PC-3 (cell line): ENCODE measurements at regions not wholly inside any gene's neighbourhood (a gene's known extent, or its start where the extent isn't known, plus 50 kb on each side); places are given as distances from the start of the nearest gene placed in this dataset.

Experiments
- CTCF ChIP-seq: fragments of 300-600 bp; sonication (generic); conservative IDR thresholded peaks from 2 replicates; pipeline ENCODE4 v1.5.1; 2017; ENCODE audit warnings: antibody characterized with exemption, low read depth, mild to moderate bottlenecking, low read length
- EZH2 ChIP-seq: fragments of 300-600 bp; sonication (generic); IDR thresholded peaks from one replicate; pipeline ENCODE4 v1.6.1; 2017; ENCODE audit warnings: antibody characterized with exemption, mild to moderate bottlenecking, low read length; ENCODE audit not compliant: unreplicated experiment
- EZH2phosphoT487 ChIP-seq: fragments of 300-600 bp; sonication (generic); IDR thresholded peaks from 2 replicates; pipeline ENCODE4 v1.6.1; 2018; ENCODE audit warnings: mild to moderate bottlenecking, antibody characterized with exemption, low read length, borderline replicate concordance

GRCh38 chr2:42878581-42878980 is 86.2 kb upstream of the HAAO start:
- TF ChIP-seq CTCF (no peak), EZH2 (no peak), EZH2phosphoT487 (no peak)
